HG03039 (cell line): ENCODE measurements at regions not wholly inside any gene's neighbourhood (a gene's known extent, or its start where the extent isn't known, plus 50 kb on each side); places are given as distances from the start of the nearest gene placed in this dataset.

ENCODE experiments used
- ATAC-seq: cut with Tn5 transposase; IDR thresholded peaks from one replicate; pipeline ENCODE4 v1.9.1; 2021; ENCODE audit warnings: mild to moderate bottlenecking, moderate library complexity; ENCODE audit not compliant: unreplicated experiment

DNA sequence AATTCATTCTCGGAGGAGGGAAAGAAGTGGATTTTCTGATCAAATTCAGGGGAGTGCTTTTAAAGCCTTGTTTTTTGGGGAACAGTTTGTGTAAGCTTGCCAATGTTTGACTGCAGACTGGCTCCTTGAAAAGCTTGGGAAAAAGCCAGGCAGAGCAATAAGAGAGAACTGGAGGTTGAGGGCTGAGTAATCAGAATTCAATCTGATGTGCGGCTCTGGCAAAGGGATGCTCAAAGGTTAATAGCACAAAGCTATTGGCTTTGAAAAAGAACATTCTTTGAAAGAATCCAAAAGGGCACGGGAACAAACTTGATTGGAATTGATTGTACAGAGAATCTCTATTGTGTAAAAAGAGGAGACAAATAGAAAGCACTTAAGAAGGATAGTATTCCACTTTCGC, 279.3 kb downstream of the YTHDC2 start:
- ATAC-seq, result no peak

DNA sequence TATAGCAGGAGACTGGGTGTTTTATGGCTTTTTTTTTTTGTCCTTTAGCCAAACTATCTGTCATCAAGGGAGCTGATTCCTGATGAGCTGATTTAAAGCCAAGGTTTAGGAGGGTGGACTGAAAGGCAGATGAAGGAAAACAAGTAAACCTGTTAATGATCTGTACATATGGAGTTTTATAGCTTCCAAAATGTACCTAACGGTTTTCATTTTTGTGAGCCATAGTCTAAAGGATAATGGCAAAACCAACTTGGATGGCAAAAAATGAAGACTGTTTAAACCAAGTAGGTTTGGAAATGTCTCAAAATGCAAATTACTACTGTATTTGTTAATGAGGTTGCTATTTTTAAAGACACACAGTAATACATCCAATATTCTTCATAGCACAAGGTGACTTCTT, 281.5 kb downstream of the YTHDC2 start:
- ATAC-seq, result no peak

DNA sequence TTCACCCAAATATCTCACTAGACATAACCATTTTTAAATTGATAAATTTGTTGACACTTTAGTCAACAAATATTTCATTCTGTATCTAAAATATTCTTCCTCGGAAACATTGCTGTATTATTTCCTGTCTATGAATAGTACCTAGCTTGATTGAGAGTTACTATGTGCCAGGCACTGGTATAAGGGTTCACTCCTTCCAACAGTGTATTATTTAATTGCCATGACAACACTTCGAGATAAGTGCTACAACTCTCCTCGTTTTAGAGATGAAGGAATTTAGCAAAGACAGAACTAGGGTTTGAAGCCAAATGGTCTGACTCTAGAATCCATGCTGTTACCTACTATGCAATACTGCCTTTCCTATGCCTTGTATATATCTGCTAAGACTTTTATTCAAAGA, 287.2 kb downstream of the YTHDC2 start:
- no peak for ATAC-seq

DNA sequence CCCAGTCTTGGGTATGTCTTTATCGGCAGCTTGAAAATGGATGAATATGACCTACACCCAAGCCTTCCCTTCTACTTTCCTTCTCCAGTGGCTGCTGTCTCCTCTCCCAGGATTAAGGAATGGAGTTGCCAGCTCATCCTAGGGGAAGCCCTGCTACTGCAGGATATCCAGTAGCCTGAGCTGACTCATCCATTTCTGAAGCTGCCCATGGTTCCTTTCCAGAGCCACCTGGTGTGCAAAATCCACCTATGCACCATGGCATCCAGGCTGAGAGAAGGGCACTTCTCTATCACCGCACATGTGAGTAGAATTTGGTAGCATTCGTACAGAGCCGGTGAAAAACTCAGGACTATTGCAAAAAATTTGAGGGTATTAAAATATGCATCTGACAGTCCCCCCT, 290.8 kb downstream of the YTHDC2 start:
- no peak for ATAC-seq

DNA sequence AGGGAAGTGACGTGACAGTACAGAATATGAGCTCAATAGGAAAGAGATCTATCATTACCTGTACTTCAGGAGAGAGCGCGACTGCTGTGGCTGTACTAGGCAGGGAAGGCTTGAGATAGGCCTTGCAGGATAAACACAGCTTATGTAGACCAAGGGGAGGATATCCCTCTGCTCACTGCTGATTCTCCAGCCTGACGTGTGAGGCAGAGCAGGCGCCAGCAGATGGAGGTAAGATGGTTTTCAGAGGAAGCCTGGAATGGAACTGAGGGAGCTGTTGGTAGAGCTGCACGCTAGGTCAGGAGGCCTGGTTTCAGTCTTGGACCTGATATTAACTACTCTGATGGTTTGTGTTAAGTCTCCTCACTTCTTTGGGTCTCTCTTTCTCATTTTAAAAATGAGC, 291.4 kb downstream of the YTHDC2 start:
- ATAC-seq, result no peak

DNA sequence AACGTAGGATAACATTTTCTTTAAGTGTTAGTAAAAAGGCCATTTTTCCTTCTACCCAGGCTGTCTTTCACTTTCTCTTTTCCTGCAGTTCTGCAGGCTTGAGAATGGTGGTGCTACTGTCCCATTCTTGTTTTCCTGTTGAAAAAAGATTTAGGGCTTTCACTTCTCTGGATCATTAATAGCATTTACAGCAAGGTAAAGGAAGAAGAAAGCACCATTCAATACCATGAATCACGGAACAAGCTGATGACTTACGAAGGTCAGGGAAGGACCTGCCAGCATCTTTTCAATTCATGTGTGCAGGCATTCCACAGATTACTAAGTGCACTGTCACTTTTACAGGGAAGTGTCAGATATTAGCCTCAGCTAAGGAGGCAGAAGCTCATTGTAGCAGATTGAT, 292.8 kb downstream of the YTHDC2 start:
- no peak for ATAC-seq

DNA sequence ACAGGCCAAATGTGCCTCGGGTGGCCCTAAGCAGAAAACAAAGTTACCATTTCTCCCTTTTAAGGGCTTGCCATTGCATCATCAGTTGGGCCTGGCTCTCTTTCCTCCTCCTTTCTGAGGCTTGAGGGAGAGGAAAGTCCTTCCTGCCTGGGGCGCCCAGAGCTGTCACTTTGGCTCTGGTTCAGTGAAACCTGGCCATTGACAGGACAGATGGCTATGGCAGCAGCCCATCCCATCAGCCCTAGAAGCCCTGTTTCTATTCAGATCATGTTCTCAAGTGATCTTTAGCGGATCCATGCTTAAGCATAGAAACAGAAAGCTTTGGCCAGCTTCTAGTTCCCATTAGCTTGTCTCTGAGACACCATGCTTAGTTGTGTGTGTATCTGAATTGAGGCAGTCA, 293.4 kb downstream of the YTHDC2 start:
- ATAC-seq, result no peak

DNA sequence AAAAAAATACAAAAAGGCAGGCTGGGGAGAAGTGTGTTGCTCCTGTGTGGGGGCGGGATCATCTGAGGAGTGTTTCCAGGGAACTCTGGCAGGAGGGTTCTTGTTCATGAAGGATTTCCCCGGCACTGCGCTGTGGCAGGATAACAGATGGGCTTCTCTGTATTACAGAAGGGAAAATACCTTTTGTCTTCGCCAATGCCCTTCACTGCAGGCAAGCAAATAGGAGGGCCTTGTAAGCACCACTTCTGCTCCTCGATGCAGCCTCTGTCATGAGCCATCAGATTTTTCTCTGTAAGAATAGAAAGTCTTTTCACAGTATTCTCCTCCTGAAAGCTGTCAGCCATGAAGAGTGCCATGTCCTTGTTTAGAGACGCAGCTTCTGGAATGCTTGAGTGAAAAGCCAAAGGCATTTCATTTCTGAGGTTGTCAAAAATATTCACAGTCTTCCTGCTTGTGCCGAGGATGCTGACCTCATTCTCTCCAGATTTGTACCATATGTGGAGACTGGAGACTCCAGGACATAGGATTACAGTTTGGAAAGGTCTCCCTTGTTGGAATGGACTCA, 294.0 kb downstream of the YTHDC2 start:
- ATAC-seq, result no peak

DNA sequence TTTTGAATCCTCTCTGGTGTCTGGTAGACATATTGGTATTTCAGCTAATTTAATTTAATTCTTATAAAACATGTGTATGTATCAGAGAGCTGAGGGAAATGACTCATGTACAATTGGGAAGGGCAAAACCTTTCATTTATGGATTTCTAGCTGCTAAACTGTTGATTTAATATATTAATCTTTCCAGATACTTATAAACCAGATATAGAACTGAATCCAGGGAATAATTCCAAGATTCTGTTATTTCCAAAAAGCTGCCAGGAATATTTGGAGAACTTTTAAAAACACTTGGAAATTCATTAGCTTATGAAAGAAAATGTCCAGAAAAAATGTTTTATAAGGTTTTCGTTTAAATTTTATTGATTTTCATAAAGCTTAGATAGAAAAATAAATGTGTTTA, 295.5 kb downstream of the YTHDC2 start:
- ATAC-seq, result no peak

DNA sequence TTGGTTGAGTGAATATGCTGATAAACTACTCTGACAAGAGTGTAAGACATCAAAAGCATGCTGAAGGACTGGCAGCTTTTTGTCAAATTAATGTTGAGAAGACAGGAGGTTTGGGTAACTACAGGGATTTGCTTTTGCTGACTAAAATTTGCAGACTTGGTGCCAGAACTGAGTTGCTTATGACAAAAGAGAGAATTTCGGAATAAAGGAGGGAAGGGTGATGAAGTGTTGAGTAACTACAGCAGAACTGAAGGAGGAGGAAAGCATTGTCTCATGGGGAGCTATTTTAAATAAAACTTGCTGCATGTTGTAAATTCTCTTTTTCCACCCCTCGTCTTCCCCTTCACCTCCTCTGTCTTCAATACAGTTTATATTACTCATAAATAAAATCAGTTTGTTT, 296.1 kb downstream of the YTHDC2 start:
- ATAC-seq, result no peak

DNA sequence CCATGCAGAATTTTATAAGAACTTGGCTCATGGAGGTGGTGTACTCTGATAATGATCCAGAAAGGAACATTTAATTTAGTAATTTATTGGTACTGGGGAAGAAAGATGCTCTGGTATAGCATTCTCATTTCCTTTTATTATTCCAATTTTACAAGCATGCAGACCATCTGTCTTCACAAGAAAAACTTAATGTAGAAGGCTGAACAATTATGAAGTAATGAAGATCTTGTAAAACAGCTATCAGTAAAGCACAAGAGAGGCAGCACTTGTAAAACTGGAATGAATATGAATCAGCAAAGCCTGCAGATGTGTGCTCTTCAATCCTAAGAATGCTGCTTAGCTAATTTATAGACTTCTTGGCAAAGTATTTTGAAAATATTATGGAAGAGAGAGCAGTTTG, 300.0 kb downstream of the YTHDC2 start:
- no peak for ATAC-seq

DNA sequence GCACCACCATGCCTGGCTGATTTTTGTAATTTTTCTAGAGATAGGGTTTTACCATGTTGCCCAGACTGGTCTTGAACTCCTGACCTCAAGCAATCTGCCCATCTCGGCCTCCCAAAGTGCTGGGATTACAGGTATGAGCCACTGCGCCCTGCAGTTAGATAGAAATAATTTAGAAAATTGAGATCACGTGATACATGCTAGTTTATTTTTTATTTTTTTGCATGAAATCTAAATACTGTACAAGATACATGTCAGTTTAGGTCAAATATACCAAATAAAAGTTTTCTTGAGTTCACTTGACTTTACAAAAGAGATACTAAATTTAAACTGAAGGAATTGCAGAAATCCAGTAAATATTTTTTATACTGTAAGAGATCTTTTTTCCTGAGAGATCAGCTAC, 304.2 kb downstream of the YTHDC2 start:
- ATAC-seq, result no peak

DNA sequence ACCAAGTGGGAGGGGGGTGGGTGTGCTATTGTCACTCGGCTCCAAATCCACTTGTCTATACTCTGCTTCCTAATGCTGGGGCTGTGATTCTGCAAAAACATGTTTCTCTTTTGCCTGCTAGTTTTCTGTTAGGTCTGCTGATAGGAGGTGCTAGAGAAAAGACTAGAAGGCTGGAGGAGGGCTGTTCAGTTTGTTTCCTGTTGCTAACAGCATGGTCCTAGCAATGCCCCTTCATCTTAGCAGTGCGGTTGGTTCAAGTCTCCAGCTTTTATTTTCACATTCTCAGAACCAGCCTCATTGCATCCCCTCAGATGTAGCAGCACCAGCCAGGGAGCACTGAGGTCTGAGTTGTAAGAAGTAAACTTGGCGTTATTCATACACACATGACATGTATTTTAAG, 310.2 kb downstream of the YTHDC2 start:
- no peak for ATAC-seq

DNA sequence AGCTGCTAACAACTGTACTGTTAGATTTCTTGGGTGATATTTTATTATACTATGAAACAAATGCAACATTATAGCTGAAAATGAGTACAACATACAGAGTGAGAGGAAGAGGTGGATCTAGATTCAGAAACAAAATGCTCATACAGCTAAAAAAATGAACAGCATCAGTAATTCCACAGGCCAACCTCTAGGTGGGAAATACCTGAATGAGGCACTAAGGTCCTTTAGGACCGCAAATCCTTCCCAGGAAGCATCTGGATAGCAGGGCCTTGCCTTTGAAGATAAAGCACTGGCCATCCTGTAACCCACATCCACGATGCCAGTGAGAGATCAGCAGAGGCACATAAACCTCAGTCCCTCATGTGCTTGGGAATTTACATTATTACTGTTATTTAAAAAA, 310.8 kb downstream of the YTHDC2 start:
- no peak for ATAC-seq

DNA sequence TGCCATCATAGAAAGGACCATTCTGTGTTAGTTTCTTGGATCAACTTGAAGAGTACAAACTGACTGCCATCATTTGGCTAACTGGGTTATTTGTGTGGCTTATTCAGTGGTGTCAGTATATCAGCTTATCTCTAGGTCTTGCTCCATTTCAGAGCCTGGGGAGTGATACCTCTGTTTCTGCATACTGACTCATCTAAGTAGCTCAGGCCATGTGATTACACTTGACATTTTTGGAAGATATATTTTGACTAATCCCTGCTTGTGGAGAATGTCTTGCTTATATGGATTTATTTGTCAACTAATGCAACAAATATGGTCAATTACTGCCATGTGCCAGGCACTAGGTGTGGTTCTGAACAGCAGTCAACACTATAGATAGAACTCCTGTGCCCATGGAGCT, 311.7 kb downstream of the YTHDC2 start:
- ATAC-seq, result no peak

DNA sequence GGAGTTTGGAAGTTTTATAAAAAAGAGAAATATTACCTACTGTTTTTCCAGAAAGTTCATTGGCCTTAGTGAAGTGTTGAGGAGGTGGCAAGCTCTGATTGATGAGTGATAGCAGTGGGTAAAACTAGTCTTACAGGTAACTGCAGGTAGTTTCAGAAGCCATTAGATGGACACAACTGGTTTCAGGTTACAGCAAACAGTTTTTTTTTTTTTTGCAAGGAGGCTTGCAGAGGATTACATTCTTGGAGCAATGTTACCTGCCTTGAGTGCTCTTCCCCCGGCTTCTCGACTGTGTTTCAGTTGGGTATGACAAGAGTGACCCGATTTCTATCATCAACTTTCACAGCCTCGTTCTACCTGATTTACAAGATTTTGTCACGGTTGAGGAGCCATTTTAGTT, 333.4 kb downstream of the YTHDC2 start:
- ATAC-seq, result no peak

DNA sequence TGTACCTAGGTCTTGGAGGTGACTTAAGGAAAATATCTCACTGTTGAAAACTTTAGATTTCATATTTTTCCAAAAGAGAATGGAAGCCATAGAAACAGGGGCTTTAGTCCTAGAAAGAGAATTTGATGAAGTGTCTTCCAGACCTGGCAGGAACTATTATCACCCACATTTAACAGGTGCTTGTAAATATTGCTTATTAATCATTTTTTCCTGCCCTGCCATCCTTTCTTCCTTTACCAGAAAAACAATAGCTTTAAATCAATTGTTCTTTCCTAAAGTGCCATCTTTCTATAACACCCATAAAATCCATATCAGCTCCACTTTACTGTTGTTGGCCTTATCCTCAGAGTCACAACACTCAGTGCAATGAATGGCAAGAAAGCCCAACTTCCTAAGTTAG, 350.9 kb downstream of the YTHDC2 start:
- no peak for ATAC-seq

DNA sequence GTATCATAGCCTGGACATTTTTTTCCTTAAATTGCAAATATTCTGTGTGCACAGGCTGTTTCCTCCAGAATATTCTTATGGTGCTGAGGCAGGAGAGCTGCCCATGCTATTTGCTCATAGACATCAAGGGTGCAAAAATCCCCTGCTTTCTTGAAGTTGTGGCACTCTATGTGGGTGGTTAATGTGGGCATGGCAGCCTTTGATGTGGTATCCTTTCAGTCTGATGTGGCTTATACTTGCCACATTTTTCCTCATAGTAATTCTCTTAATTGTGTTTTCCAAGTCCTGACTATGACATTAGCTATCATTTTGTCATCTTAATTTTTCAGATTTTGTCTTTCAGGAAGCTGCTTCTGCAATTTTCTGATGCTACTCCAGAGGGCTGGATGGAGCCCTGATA, 353.3 kb downstream of the YTHDC2 start:
- ATAC-seq, result no peak

DNA sequence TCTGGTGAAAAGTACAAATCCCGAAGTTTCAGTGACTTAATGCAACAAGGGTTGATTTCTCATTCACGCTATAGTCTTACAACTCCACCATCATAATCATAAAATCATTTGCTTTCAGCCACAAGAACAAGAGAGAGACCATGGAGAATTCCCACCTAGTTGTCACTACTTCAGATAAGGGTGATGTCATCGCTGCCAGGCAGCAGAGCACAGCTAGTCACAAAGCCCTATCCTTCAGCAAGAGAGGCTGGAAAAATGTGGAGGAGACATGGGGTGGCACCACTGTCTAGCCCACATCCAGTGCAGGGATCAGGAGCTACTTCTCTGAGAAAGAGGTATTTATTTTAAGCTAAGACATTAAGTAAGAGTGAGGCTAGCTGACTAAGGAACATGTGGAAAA, 356.1 kb downstream of the YTHDC2 start:
- ATAC-seq, result no peak

DNA sequence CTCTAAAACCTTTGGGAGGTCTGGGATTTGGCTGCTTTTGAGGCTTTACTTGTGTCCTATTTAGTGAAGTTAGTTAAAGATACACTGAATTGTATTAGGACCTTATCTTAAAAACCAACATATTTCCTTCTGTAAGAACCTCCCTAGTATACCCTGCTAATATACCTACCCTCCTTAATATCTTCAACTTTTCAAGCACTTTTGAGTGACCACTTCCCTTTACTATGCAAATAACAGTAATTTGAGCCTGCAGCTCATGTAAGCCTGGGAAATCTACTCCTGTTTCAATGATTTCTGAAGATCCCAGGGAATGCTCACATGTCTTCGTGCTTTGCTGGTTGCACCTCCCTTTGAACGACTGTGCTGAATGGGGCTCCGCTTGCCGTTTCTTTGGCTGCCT, 358.5 kb downstream of the YTHDC2 start:
- no peak for ATAC-seq

DNA sequence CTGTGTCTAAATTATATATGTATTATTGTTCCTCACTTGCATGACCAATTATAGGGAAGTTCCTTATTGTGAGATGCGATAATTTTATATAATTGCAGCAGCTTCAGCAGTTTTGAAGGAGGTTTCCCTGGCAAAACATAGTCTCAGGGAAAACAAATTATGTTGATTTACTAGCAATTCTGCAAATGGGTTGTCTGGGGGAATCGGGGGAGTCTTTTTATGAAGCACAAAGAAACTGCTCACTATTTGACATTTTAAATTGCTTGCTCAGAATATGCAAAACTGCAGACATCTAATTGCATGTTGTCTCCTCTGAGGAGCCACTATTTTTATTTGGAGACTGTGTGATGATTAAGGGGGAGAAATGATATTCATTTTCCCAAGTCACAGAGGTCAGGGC, 361.6 kb downstream of the YTHDC2 start:
- ATAC-seq, result no peak

DNA sequence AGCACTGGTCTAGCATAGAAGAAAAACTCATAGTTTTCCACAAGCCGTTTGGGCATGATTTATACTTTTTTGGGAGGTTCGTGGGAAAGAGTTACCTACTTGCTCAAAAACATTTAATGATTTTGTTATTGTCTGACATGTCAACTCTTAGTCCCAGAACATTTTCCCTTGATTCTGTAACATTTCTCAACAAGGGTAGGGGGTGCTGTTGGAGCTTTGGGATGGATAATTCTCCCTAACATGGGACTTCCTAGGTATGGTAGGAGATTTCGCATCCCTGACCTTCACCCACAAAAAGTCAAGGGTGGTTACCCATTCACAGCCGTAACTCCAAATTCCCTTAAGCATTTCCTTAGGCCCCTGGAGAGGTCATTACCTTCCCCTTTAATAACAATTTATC, 378.0 kb downstream of the YTHDC2 start:
- ATAC-seq, result no peak

DNA sequence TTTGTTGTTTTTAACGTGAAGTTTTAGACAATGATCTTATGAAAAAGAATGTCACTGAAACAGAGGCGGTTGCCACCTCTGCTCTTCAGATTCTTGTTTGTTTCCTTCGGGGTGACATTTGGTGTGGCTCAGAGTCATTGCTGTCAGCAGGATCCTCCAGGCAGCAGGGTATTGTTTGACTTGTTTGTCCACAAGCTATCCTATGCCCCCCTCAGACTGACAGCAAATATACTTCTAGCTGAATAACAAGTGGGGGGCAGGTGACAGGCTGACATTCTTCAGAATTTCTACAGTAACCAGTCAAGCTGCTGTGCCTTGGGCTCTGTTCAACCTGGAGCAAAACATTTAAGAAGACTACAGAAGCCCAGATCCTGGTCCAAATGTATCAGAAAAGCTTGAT, 383.3 kb downstream of the YTHDC2 start:
- no peak for ATAC-seq

DNA sequence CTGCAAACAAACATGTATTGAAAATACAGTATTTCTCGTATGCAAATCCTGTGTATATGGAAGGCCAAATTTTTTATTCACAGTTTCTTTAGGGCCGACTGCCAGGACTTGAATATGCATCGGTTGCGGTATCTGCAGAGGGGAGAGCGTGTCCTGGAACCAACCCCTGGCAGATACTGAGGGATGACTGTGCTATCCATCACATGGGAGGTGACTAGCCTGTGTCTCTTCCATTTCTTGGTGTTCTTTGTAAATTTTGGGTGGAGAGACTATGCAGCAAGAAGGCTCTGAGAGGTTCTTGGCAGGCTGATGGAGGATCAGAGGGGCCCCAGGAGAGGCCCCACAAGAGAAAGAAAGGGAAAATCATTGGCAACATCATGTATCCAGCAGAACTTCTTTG, 384.3 kb downstream of the YTHDC2 start:
- no peak for ATAC-seq
